ENCODE measurements at regions not wholly inside any gene's neighbourhood (a gene's known extent, or its start where the extent isn't known, plus 50 kb on each side); places are given as distances from the start of the nearest gene placed in this dataset.

DNA sequence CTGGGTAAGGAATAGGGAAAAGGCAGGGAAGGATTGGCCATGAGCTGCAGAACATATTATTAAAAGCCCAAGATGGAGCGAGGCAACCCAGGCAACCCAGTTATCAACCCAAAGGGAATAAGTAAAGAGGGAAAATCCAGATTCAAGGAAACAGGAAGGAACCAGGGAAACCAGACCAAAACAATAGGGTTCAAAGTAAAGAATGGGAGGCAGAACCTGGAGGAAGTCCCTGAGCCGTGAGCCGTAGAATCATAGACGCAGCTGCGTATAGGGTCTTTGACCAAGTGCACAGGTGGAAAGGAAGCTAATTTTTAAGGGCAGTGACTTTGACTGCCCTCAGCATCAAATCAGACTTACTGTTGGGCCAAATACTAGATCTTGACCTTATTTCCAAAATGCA lies 98.5 kb upstream of the SRD5A3 start:
- H3K27me3 ChIP-seq = no peaks in the 10 kb centered on the region
- H3K9me3 ChIP-seq = no peaks in the 10 kb centered on the region
- DNase-seq = no peak
- H3K4me3 ChIP-seq (ENCODE audit: low read depth, low read length) = no peak overlapping the region
- TF ChIP-seq CTCF (IDR thresholded peaks at IDR 0.05; ENCODE audit: low read depth, low read length) = no peak
- H3K36me3 ChIP-seq = no peaks in the 10 kb centered on the region
- no peaks in the 10 kb centered on the region for H3K4me1 ChIP-seq

DNA sequence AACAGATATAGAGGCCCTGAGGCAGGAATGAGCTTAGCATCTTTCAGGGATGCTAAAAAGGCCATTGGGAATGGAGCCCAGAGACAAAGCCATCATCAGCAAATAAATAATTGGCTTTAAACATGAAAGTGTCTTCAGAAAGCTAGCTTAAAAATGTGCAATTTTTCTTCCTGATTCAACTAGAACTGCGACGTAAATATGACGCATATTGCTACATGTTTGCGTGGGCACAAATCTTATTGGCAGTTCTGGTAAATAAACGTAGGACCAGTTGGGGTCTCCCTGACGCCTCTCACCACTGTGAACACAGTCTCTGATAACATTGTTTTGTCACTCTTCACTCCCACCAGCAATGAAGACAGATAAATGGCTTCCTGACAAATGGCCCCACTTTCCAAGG lies 97.3 kb upstream of the SRD5A3 start:
- DNase-seq = no peak
- no peaks in the 10 kb centered on the region for H3K4me1 ChIP-seq
- TF ChIP-seq CTCF (IDR thresholded peaks at IDR 0.05; ENCODE audit: low read depth, low read length) = no peak
- no peaks in the 10 kb centered on the region for H3K9me3 ChIP-seq
- H3K27me3 ChIP-seq = no peaks in the 10 kb centered on the region
- no peak overlapping the region for H3K4me3 ChIP-seq (ENCODE audit: low read depth, low read length)
- H3K36me3 ChIP-seq = no peaks in the 10 kb centered on the region

- H3K4me3 ChIP-seq (ENCODE audit: low read depth, low read length) = no peak overlapping the region
- no peaks in the 10 kb centered on the region for H3K27me3 ChIP-seq
- H3K4me1 ChIP-seq = no peaks in the 10 kb centered on the region
- no peaks in the 10 kb centered on the region for H3K9me3 ChIP-seq
- no peak for DNase-seq
- no peak for TF ChIP-seq CTCF (IDR thresholded peaks at IDR 0.05; ENCODE audit: low read depth, low read length)
- H3K36me3 ChIP-seq = no peaks in the 10 kb centered on the region
Measured at GRCh38 chr4:55249476-55249875, 96.6 kb upstream of the SRD5A3 start.

DNA sequence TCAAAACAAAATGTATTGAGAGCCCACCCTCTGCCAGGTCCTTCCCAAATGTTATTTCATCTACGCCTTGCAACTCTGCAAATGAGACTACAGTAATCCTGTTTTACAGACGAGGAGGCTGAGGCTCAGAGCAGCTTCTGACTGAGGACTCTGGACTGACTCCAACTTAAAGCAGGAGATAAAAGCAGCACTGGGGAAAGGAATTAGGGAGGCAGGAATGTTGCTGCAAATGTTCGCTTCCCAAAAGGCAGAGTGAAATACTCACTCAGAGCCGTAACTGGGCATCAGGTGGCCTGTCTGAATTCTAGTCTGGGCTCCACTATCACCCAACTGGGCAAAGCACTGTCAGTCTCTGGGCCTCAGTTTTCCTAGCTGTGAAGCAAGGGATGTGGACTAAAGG lies 94.7 kb upstream of the SRD5A3 start:
- no peak overlapping the region for H3K4me3 ChIP-seq (ENCODE audit: low read depth, low read length)
- TF ChIP-seq CTCF (IDR thresholded peaks at IDR 0.05; ENCODE audit: low read depth, low read length) = no peak
- no peaks in the 10 kb centered on the region for H3K36me3 ChIP-seq
- H3K9me3 ChIP-seq = no peaks in the 10 kb centered on the region
- H3K27me3 ChIP-seq = no peaks in the 10 kb centered on the region
- no peaks in the 10 kb centered on the region for H3K4me1 ChIP-seq
- no peak for DNase-seq

- H3K4me3 ChIP-seq (ENCODE audit: low read depth, low read length) = no peak overlapping the region
- no peak for DNase-seq
- no peaks in the 10 kb centered on the region for H3K9me3 ChIP-seq
- H3K36me3 ChIP-seq = no peaks in the 10 kb centered on the region
- H3K27me3 ChIP-seq = no peaks in the 10 kb centered on the region
- no peak for TF ChIP-seq CTCF (IDR thresholded peaks at IDR 0.05; ENCODE audit: low read depth, low read length)
- no peaks in the 10 kb centered on the region for H3K4me1 ChIP-seq
Measured at GRCh38 chr4:55251896-55252295, 94.1 kb upstream of the SRD5A3 start.

GRCh38 chr4:55253948-55254593 lies 92.0 kb upstream of the SRD5A3 start:
- Histone ChIP-seq H3K9me3 (no peaks in the 10 kb centered on the region), H3K27me3 (no peaks in the 10 kb centered on the region), H3K4me3 (ENCODE audit: low read depth, low read length) (no peak overlapping the region), H3K4me1 (no peaks in the 10 kb centered on the region), H3K36me3 (no peaks in the 10 kb centered on the region)
- DNase-seq = no peak
- no peak for TF ChIP-seq CTCF (IDR thresholded peaks at IDR 0.05; ENCODE audit: low read depth, low read length)
